K562 (cell line): ENCODE measurements at regions not wholly inside any gene's neighbourhood (a gene's known extent, or its start where the extent isn't known, plus 50 kb on each side); places are given as distances from the start of the nearest gene placed in this dataset.

Source experiments
- ATAC-seq: fragments of 200-7000 bp; cut with Tn5 transposase; 3 replicates; pipeline ENCODE4 v1.9.1; 2020; ENCODE audit warnings: moderate library complexity
- BruUV-seq: library from RNA; stranded (reverse); fragments of 400-500 nt; replicated peaks from 2 replicates; lab custom pipeline; 2021; lab: Mats Ljungman, UMichigan
- CTCF ChIA-PET: fragments of 300-600 bp; formaldehyde crosslinking; extraction: SDS; loops from one replicate; lab custom pipeline; 2021; ENCODE audit warnings: low intra/inter-chr PET ratio; lab: Yijun Ruan, JAX
- POLR2A ChIA-PET: fragments of 300-600, 350-650 bp; sonication (Branson Sonifier 250); formaldehyde crosslinking; extraction: SDS; loops from one replicate; lab custom pipeline; 2021; ENCODE audit warnings: antibody characterized with exemption, inconsistent platforms; lab: Yijun Ruan, JAX
- DNase-seq, 4 experiments: peaks; one replicate each; pipeline versions ENCODE4 v3.0.0 to v3.0.0-alpha.2; 2011 to 2018; ENCODE audit warnings: low spot score in 3 of 4, mixed read lengths in 3 of 4; ENCODE audit errors: extremely low read depth in 1 of 4
- FAIRE-seq: peaks from 2 replicates; lab custom pipeline; 2011; peaks lifted over from hg19 to GRCh38; lab: Jason Lieb, UNC
- H2AFZ ChIP-seq: 2 replicates; pipeline ENCODE4 v1.6.0; 2011; ENCODE audit warnings: low read depth, low read length, control low read depth, inconsistent platforms
- H3K27ac ChIP-seq: fragments of 200-600 bp; 3 replicates; pipeline ENCODE4 v1.8.0; 2011; ENCODE audit warnings: low read depth, mild to moderate bottlenecking, control low read depth, inconsistent platforms, low read length, moderate library complexity, mixed read lengths; ENCODE audit errors: extremely low read depth
- H3K27me3 ChIP-seq, 2 experiments: fragments of 300-600 bp in 1 of 2; 2 replicates in 1 of 2; 3 replicates in 1 of 2; pipeline versions ENCODE4 v1.6.0 to v1.8.0; 2011; ENCODE audit warnings: inconsistent platforms in 2 of 2, low read length in 2 of 2, mild to moderate bottlenecking in 1 of 2, mixed read lengths in 1 of 2, moderate library complexity in 1 of 2; ENCODE audit not compliant: control insufficient read depth in 2 of 2, insufficient read depth in 2 of 2
- H3K36me3 ChIP-seq: fragments of 300-600 bp; 3 replicates; pipeline ENCODE4 v1.8.0; 2011; ENCODE audit warnings: mild to moderate bottlenecking, low read length, inconsistent platforms; ENCODE audit not compliant: control insufficient read depth, insufficient read depth
- H3K4me1 ChIP-seq, 2 experiments: fragments of 200-600 bp in 1 of 2; replicated peaks in 1 of 2; 2 replicates in 1 of 2; 3 replicates in 1 of 2; pipeline versions ENCODE4 v1.5.1 to v1.8.0; 2011; ENCODE audit warnings: inconsistent platforms in 2 of 2, low read length in 2 of 2, mild to moderate bottlenecking in 1 of 2, mixed read lengths in 1 of 2, moderate library complexity in 1 of 2; ENCODE audit not compliant: control insufficient read depth in 2 of 2, insufficient read depth in 2 of 2
- H3K4me2 ChIP-seq: 2 replicates; pipeline ENCODE4 v1.6.1; 2011; ENCODE audit warnings: low read length, control low read depth, inconsistent platforms, mixed read lengths; ENCODE audit not compliant: insufficient read depth
- H3K4me3 ChIP-seq: fragments of 200-600 bp; sonication (generic), shearing (Covaris generic); 2 replicates; pipeline ENCODE4 v1.5.1; 2016; ENCODE audit warnings: control low read depth, inconsistent platforms
- H3K79me2 ChIP-seq: fragments of 200-600 bp; 3 replicates; pipeline ENCODE4 v1.8.0; 2011; ENCODE audit warnings: low read length, inconsistent platforms; ENCODE audit not compliant: control insufficient read depth, insufficient read depth
- H3K9ac ChIP-seq, 2 experiments: 2 replicates each; pipeline versions ENCODE4 v1.6.0 to v1.6.1; 2011; ENCODE audit warnings: low read depth in 2 of 2, low read length in 2 of 2, control low read depth in 1 of 2, inconsistent platforms in 1 of 2, mild to moderate bottlenecking in 1 of 2, mixed read lengths in 1 of 2; ENCODE audit not compliant: insufficient read depth in 1 of 2
- H3K9me1 ChIP-seq: one replicate; pipeline ENCODE4 v1.6.0; 2011; ENCODE audit warnings: inconsistent platforms, mild to moderate bottlenecking, low read length, moderate library complexity; ENCODE audit not compliant: control insufficient read depth, insufficient read depth
- H3K9me3 ChIP-seq: replicated peaks from 2 replicates; pipeline ENCODE4 v1.5.1; 2011; ENCODE audit warnings: low read depth, low read length, inconsistent platforms; ENCODE audit not compliant: control insufficient read depth, insufficient read depth
- H4K20me1 ChIP-seq: replicated peaks from 2 replicates; pipeline ENCODE4 v1.6.1; 2011; ENCODE audit warnings: low read length, inconsistent platforms, mixed read lengths; ENCODE audit not compliant: control insufficient read depth, insufficient read depth
- CBX2 ChIP-seq: fragments of 200-600 bp; sonication (generic); IDR thresholded peaks from one replicate; pipeline ENCODE4 v1.6.1; 2012; ENCODE audit warnings: mild to moderate bottlenecking, low read length, inconsistent platforms; ENCODE audit not compliant: insufficient read depth, poor library complexity, severe bottlenecking
- CREM ChIP-seq: IDR thresholded peaks from 2 replicates; pipeline ENCODE4 v1.6.1; 2014; ENCODE audit warnings: antibody characterized with exemption, low read depth
- ETV5 ChIP-seq: sonication (generic); formaldehyde crosslinking; IDR thresholded peaks from 2 replicates; pipeline ENCODE4 v1.4.0; 2020; ENCODE audit warnings: low read depth, mild to moderate bottlenecking, missing genetic modification reagents
- ILF3 ChIP-seq: fragments of 450-650 bp; IDR thresholded peaks from 2 replicates; pipeline ENCODE4 v1.6.1; 2018; ENCODE audit warnings: antibody characterized with exemption, mild to moderate bottlenecking, moderate library complexity, borderline replicate concordance
- IRF2 ChIP-seq: sonication (generic); formaldehyde crosslinking; IDR thresholded peaks from 2 replicates; pipeline ENCODE4 v1.8.1; 2022; ENCODE audit warnings: mild to moderate bottlenecking, missing genetic modification reagents
- MBD2 ChIP-seq: sonication (generic); IDR thresholded peaks from 2 replicates; pipeline ENCODE4 v1.6.1; 2016; ENCODE audit warnings: low read depth, borderline replicate concordance
- NUFIP1 ChIP-seq: fragments of 450-650 bp; IDR thresholded peaks from 2 replicates; pipeline ENCODE4 v1.6.1; 2018; ENCODE audit not compliant: partially characterized antibody
- POLR2H ChIP-seq: IDR thresholded peaks from 2 replicates; pipeline ENCODE4 v1.6.1; 2016; ENCODE audit warnings: missing genetic modification characterization, low read depth, mild to moderate bottlenecking, control low read depth, missing compliant biosample characterization, moderate library complexity
- RAD21 ChIP-seq, 2 experiments: fragments of 250-450 bp in 1 of 2; fragments of 450-650 bp in 1 of 2; sonication (Bioruptor Pico) in 1 of 2; formaldehyde crosslinking in 1 of 2; IDR thresholded peaks in 1 of 2; conservative IDR thresholded peaks in 1 of 2; 2 replicates each; pipeline versions ENCODE4 v1.4.0 to v1.8.0; 2020 to 2022; ENCODE audit warnings: mild to moderate bottlenecking in 2 of 2, moderate library complexity in 1 of 2
- SIN3B ChIP-seq: fragments of 450-650 bp; IDR thresholded peaks from 2 replicates; pipeline ENCODE4 v1.6.1; 2017; ENCODE audit warnings: low read depth, mild to moderate bottlenecking, moderate library complexity
- TEAD1 ChIP-seq, 2 experiments: fragments of 450-650 bp in 1 of 2; sonication (generic) in 1 of 2; formaldehyde crosslinking; IDR thresholded peaks; 2 replicates each; pipeline versions ENCODE4 v1.4.0 to v1.8.0; 2020 to 2022; ENCODE audit warnings: mild to moderate bottlenecking in 2 of 2, missing genetic modification reagents in 1 of 2
- XRCC3 ChIP-seq: fragments of 450-650 bp; IDR thresholded peaks from 2 replicates; pipeline ENCODE4 v1.6.1; 2017; ENCODE audit warnings: mild to moderate bottlenecking, moderate library complexity
- ZKSCAN1 ChIP-seq: fragments of 150-350 bp; IDR thresholded peaks from 2 replicates; pipeline ENCODE4 v1.6.1; 2016; ENCODE audit warnings: low read depth, low read length
- in situ Hi-C: fragments of 300-500 bp; cut with MboI; formaldehyde crosslinking; loops from 4 replicates; pipeline ENCODE4 v1.15.0; 2018; ENCODE audit warnings: inconsistent platforms, mixed read lengths
- intact Hi-C: fragments of 100-400 bp; cut with micrococcal nuclease; formaldehyde crosslinking; loops from 2 replicates; pipeline ENCODE4 v1.14.2; 2022
- TF ChIP-seq, protein P1 (sequence below): IDR thresholded peaks from 2 replicates; pipeline ENCODE4 v1.6.1; 2016; ENCODE audit warnings: missing genetic modification characterization, missing compliant biosample characterization

DNA sequence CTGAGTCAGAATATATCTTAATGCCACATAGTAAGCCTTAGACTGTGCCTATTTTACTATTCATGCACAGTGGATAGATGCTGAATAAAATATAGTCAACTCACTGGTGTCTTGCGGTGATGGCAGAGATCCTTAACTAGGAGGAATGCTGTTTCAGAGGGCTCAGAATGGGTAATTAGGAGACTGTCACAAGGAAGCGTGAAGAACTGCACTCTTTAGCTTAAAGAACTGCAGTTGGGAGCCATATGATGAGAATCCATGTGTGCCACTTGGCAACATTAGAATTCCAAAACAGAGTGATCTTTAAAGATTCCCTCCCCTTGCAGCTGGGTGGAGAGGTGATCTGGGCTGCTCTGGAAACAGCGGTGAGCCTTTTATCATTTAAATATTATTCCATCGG, 357.6 kb downstream of the MCTP2 start (continued):
- no peak for TF ChIP-seq CBX2
- TF ChIP-seq, all 486 proteins: peak for 0

DNA sequence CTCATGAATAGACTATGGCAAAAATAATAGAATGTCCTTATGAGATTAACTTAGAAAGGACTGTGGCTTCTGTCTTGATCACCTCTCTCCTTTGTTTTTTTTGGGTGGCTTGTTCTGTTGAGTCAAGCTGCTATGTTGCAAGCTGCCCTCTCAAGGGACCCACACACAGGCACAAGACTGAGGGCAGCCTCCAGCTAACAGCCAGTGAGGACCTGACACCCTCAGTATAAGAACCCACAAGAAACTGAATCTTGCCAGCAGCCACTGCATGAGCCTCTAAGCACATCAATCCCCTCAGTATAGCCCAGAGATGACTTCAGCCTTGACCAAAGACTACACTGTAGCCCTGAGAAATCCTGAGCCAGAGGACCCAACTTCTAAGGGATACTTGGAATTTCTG, 361.1 kb downstream of the MCTP2 start:
- no peaks in the 10 kb centered on the region for H3K9me3 ChIP-seq
- no peak for ATAC-seq
- no peak for DNase-seq
- ChIA-PET CTCF (no interaction called here), POLR2A (no interaction called here)
- H3K27me3 ChIP-seq = no peaks in the 10 kb centered on the region
- H3K36me3 ChIP-seq = no peaks in the 10 kb centered on the region
- no peak overlapping the region for H3K9ac ChIP-seq
- no peak for TF ChIP-seq SIN3B
- no peak for TF ChIP-seq RAD21 (CRISPR knock-in tag; conservative IDR thresholded peaks at IDR 0.05 in 1 of 2, IDR thresholded peaks at IDR 0.05 in 1 of 2)
- TF ChIP-seq, protein P1, sequence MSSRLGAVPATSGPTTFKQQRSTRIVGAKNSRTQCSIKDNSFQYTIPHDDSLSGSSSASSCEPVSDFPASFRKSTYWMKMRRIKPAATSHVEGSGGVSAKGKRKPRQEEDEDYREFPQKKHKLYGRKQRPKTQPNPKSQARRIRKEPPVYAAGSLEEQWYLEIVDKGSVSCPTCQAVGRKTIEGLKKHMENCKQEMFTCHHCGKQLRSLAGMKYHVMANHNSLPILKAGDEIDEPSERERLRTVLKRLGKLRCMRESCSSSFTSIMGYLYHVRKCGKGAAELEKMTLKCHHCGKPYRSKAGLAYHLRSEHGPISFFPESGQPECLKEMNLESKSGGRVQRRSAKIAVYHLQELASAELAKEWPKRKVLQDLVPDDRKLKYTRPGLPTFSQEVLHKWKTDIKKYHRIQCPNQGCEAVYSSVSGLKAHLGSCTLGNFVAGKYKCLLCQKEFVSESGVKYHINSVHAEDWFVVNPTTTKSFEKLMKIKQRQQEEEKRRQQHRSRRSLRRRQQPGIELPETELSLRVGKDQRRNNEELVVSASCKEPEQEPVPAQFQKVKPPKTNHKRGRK (tag) = no peak
- no peak for TF ChIP-seq IRF2 (CRISPR knock-in tag)
- no peak for TF ChIP-seq CREM
- TF ChIP-seq POLR2H (tag) = no peak
- TF ChIP-seq ZKSCAN1 = no peak
- TF ChIP-seq TEAD1 (CRISPR knock-in tag; IDR thresholded peaks at IDR 0.05) = no peak
- no peak for TF ChIP-seq ILF3
- TF ChIP-seq ETV5 = no peak
- TF ChIP-seq XRCC3 = no peak
- TF ChIP-seq NUFIP1 = no peak
- no peak for TF ChIP-seq MBD2
- H3K27ac ChIP-seq = no peak overlapping the region
- no peak overlapping the region for H2AFZ ChIP-seq
- intact Hi-C loops (no loop called here), in situ Hi-C loops (no loop called here)
- H3K4me1 ChIP-seq = no peaks in the 10 kb centered on the region
- BruUV-seq = no TSS peak
- no peaks in the 10 kb centered on the region for H3K9me1 ChIP-seq
- no peaks in the 10 kb centered on the region for H3K79me2 ChIP-seq
- no peak overlapping the region for H3K4me3 ChIP-seq
- H4K20me1 ChIP-seq = no peaks in the 10 kb centered on the region
- no peak for FAIRE-seq
- no peak overlapping the region for H3K4me2 ChIP-seq
